GM23248 (cell line): ENCODE measurements at regions not wholly inside any gene's neighbourhood (a gene's known extent, or its start where the extent isn't known, plus 50 kb on each side); places are given as distances from the start of the nearest gene placed in this dataset.

Experiments used
- EZH2 ChIP-seq: fragments of 200-600 bp; sonication (generic); IDR thresholded peaks from 2 replicates; pipeline ENCODE4 v1.6.1; 2018; ENCODE audit warnings: antibody characterized with exemption, mild to moderate bottlenecking; ENCODE audit not compliant: insufficient read depth, poor library complexity, severe bottlenecking
- EZH2phosphoT487 ChIP-seq: fragments of 200-600 bp; sonication (generic); IDR thresholded peaks from 2 replicates; pipeline ENCODE4 v1.6.1; 2018; ENCODE audit warnings: antibody characterized with exemption, moderate library complexity, mild to moderate bottlenecking, low read depth; ENCODE audit not compliant: insufficient read depth

DNA sequence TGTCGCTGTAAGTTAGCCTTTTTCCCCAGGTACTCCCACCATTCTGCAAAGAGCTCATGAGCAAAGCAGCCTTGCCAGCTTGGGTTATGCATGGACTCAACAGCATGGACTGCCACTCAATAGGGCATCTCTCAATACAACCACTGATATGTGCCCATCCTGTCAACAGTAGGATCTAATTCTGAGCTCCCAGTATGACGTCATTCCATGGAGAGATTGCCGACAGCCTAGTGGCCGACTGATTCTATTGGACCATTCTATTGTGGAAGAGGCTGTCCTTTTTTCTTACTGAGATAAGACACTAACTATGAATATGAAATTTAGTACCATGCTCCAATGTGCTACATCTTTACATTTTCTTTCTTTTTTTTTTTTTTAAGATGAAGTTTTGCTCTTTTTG lies 2389.0 kb upstream of the AGA start:
- TF ChIP-seq EZH2 (no peak), EZH2phosphoT487 (no peak)
